ENCODE measurements at regions not wholly inside any gene's neighbourhood (a gene's known extent, or its start where the extent isn't known, plus 50 kb on each side); places are given as distances from the start of the nearest gene placed in this dataset.

GRCh38 chr21:28513428-28513827, 479.2 kb downstream of the LTN1 start:
- no peaks in the 10 kb centered on the region for H3K4me1 ChIP-seq
- H3K27ac ChIP-seq: no peak overlapping the region
- no peak for TF ChIP-seq POLR2A (IDR thresholded peaks at IDR 0.05)
- no peak for TF ChIP-seq CTCF (IDR thresholded peaks at IDR 0.05)
- no peak for DNase-seq
- no peaks in the 10 kb centered on the region for H3K9me3 ChIP-seq
- H3K36me3 ChIP-seq: no peaks in the 10 kb centered on the region
- H3K27me3 ChIP-seq: no peaks in the 10 kb centered on the region
- no peak overlapping the region for H3K4me3 ChIP-seq

GRCh38 chr21:28509031-28509430, 483.6 kb downstream of the LTN1 start:
- TF ChIP-seq CTCF (IDR thresholded peaks at IDR 0.05): no peak
- TF ChIP-seq POLR2A (IDR thresholded peaks at IDR 0.05): no peak
- Histone ChIP-seq H3K27ac (no peak overlapping the region), H3K27me3 (no peaks in the 10 kb centered on the region), H3K4me3 (no peak overlapping the region), H3K36me3 (no peaks in the 10 kb centered on the region), H3K4me1 (no peaks in the 10 kb centered on the region), H3K9me3 (peaks cover 0 to 6% (median 0%) of the 10 kb centered on the region in 4 donors)
- DNase-seq: no peak

GRCh38 chr21:28508126-28508525, 484.6 kb downstream of the LTN1 start:
- no peak for TF ChIP-seq POLR2A (IDR thresholded peaks at IDR 0.05)
- no peak for TF ChIP-seq CTCF (IDR thresholded peaks at IDR 0.05)
- DNase-seq: no peak
- Histone ChIP-seq H3K27me3 (no peaks in the 10 kb centered on the region), H3K4me3 (no peak overlapping the region), H3K4me1 (no peaks in the 10 kb centered on the region), H3K36me3 (no peaks in the 10 kb centered on the region), H3K27ac (no peak overlapping the region), H3K9me3 (peaks cover 0 to 6% (median 0%) of the 10 kb centered on the region in 4 donors)

GRCh38 chr21:28496517-28496916, 496.2 kb downstream of the LTN1 start:
- Histone ChIP-seq H3K27me3 (no peaks in the 10 kb centered on the region), H3K36me3 (no peaks in the 10 kb centered on the region), H3K4me1 (no peaks in the 10 kb centered on the region), H3K27ac (no peak overlapping the region), H3K4me3 (no peak overlapping the region), H3K9me3 (no peaks in the 10 kb centered on the region)
- DNase-seq: no peak
- TF ChIP-seq POLR2A (IDR thresholded peaks at IDR 0.05) (no peak), CTCF (IDR thresholded peaks at IDR 0.05) (no peak)

- no peak for DNase-seq
- Histone ChIP-seq H3K36me3 (no peaks in the 10 kb centered on the region), H3K4me1 (no peaks in the 10 kb centered on the region), H3K27ac (no peak overlapping the region), H3K27me3 (no peaks in the 10 kb centered on the region), H3K4me3 (no peak overlapping the region), H3K9me3 (no peaks in the 10 kb centered on the region)
- TF ChIP-seq CTCF (IDR thresholded peaks at IDR 0.05) (no peak), POLR2A (IDR thresholded peaks at IDR 0.05) (no peak)
Measured at GRCh38 chr21:28492127-28492526, 500.6 kb downstream of the LTN1 start.

- H3K27ac ChIP-seq: no peak overlapping the region
- no peak for DNase-seq
- no peaks in the 10 kb centered on the region for H3K9me3 ChIP-seq
- no peaks in the 10 kb centered on the region for H3K4me1 ChIP-seq
- TF ChIP-seq POLR2A (IDR thresholded peaks at IDR 0.05): no peak
- TF ChIP-seq CTCF (IDR thresholded peaks at IDR 0.05): no peak
- no peaks in the 10 kb centered on the region for H3K36me3 ChIP-seq
- H3K27me3 ChIP-seq: no peaks in the 10 kb centered on the region
- no peak overlapping the region for H3K4me3 ChIP-seq
Measured at GRCh38 chr21:28489821-28490350, 502.8 kb downstream of the LTN1 start.
